Neutrophil (primary cell): ENCODE measurements at regions not wholly inside any gene's neighbourhood (a gene's known extent, or its start where the extent isn't known, plus 50 kb on each side); places are given as distances from the start of the nearest gene placed in this dataset.

Experiments
- H3K27ac ChIP-seq: fragments of 200-600 bp; sonication (generic); 2 replicates; pipeline ENCODE4 v1.5.1; 2016; ENCODE audit warnings: mild to moderate bottlenecking, moderate library complexity
- H3K27me3 ChIP-seq: fragments of 200-600 bp; sonication (generic); 2 replicates; pipeline ENCODE4 v1.6.0; 2016; ENCODE audit warnings: mild to moderate bottlenecking
- H3K36me3 ChIP-seq: fragments of 200-600 bp; sonication (generic); 2 replicates; pipeline ENCODE4 v1.5.1; 2017
- H3K4me1 ChIP-seq, 2 experiments: fragments of 200-600 bp in 1 of 2; sonication (generic) in 1 of 2; 1 replicate in 1 of 2; 2 replicates in 1 of 2; pipeline versions ENCODE4 v1.5.1 to v1.6.1; 2013 to 2016; ENCODE audit warnings: low read depth in 1 of 2, low read length in 1 of 2, mild to moderate bottlenecking in 1 of 2, moderate library complexity in 1 of 2; ENCODE audit not compliant: control insufficient read depth in 1 of 2, insufficient read depth in 1 of 2
- H3K4me3 ChIP-seq, 2 experiments: fragments of 200-600 bp in 1 of 2; sonication (generic) in 1 of 2; 1 replicate in 1 of 2; 2 replicates in 1 of 2; pipeline ENCODE4 v1.5.1; 2013 to 2016; ENCODE audit warnings: low read depth in 1 of 2, low read length in 1 of 2, mild to moderate bottlenecking in 1 of 2, moderate library complexity in 1 of 2
- H3K9me3 ChIP-seq: fragments of 200-600 bp; sonication (generic); 2 replicates; pipeline ENCODE4 v1.5.1; 2016
- CTCF ChIP-seq: fragments of 200-600 bp; sonication (generic); IDR thresholded peaks from 2 replicates; pipeline ENCODE4 v1.5.1; 2016; ENCODE audit warnings: antibody characterized with exemption

GRCh38 chr4:36966756-36967460 lies 277.6 kb upstream of the NWD2 start:
- Histone ChIP-seq H3K4me3 (no peak overlapping the region), H3K27ac (no peak overlapping the region), H3K27me3 (no peaks in the 10 kb centered on the region), H3K9me3 (no peaks in the 10 kb centered on the region), H3K4me1 (no peaks in the 10 kb centered on the region), H3K36me3 (no peaks in the 10 kb centered on the region)
- TF ChIP-seq CTCF = no peak

- Histone ChIP-seq H3K27me3 (no peaks in the 10 kb centered on the region), H3K9me3 (no peaks in the 10 kb centered on the region), H3K4me3 (no peak overlapping the region), H3K36me3 (no peaks in the 10 kb centered on the region), H3K27ac (no peak overlapping the region), H3K4me1 (no peaks in the 10 kb centered on the region)
- no peak for TF ChIP-seq CTCF
Observed at GRCh38 chr4:36979533-36979932, 265.0 kb upstream of the NWD2 start.

- H3K4me3 ChIP-seq = no peak overlapping the region
- H3K9me3 ChIP-seq = no peaks in the 10 kb centered on the region
- H3K4me1 ChIP-seq = no peaks in the 10 kb centered on the region
- H3K27ac ChIP-seq = no peak overlapping the region
- H3K27me3 ChIP-seq = no peaks in the 10 kb centered on the region
- TF ChIP-seq CTCF = no peak
- H3K36me3 ChIP-seq = no peaks in the 10 kb centered on the region
Observed at GRCh38 chr4:36990128-36990872, 254.2 kb upstream of the NWD2 start.

- H3K36me3 ChIP-seq = no peaks in the 10 kb centered on the region
- H3K9me3 ChIP-seq = no peaks in the 10 kb centered on the region
- H3K4me1 ChIP-seq = no peaks in the 10 kb centered on the region
- TF ChIP-seq CTCF = no peak
- no peaks in the 10 kb centered on the region for H3K27me3 ChIP-seq
- H3K4me3 ChIP-seq = no peak overlapping the region
- no peak overlapping the region for H3K27ac ChIP-seq
Observed at GRCh38 chr4:36997727-36998126, 246.8 kb upstream of the NWD2 start.

- H3K9me3 ChIP-seq = no peaks in the 10 kb centered on the region
- no peak for TF ChIP-seq CTCF
- no peaks in the 10 kb centered on the region for H3K4me1 ChIP-seq
- H3K27ac ChIP-seq = no peak overlapping the region
- H3K27me3 ChIP-seq = no peaks in the 10 kb centered on the region
- H3K4me3 ChIP-seq = no peak overlapping the region
- H3K36me3 ChIP-seq = no peaks in the 10 kb centered on the region
Observed at GRCh38 chr4:37000281-37000680, 244.3 kb upstream of the NWD2 start.
